ENCODE measurements at regions not wholly inside any gene's neighbourhood (a gene's known extent, or its start where the extent isn't known, plus 50 kb on each side); places are given as distances from the start of the nearest gene placed in this dataset.

GRCh38 chr18:1796636-1797035, 774.7 kb downstream of the METTL4 start:
- Histone ChIP-seq H3K4me2 (ENCODE audit: insufficient read depth, low read length) (no peak overlapping the region), H3K36me3 (ENCODE audit: insufficient read depth, low read length) (no peaks in the 10 kb centered on the region), H4K20me1 (ENCODE audit: insufficient read depth, low read length) (no peaks in the 10 kb centered on the region), H3K4me3 (ENCODE audit: low read depth in 1 of 2, low read length in 2 of 2) (no peak overlapping the region), H3K27me3 (ENCODE audit: insufficient read depth, low read length, poor library complexity) (no peaks in the 10 kb centered on the region), H3K79me2 (ENCODE audit: insufficient read depth, low read length) (no peaks in the 10 kb centered on the region), H2AFZ (ENCODE audit: low read depth, low read length) (no peak overlapping the region), H3K4me1 (ENCODE audit: insufficient read depth, low read length) (no peaks in the 10 kb centered on the region), H3K9me3 (ENCODE audit: insufficient read depth, low read length, severe bottlenecking) (no peaks in the 10 kb centered on the region), H3K9ac (ENCODE audit: low read depth, low read length) (no peak overlapping the region), H3K27ac (ENCODE audit: low read length) (no peak overlapping the region)
- ATAC-seq (ENCODE audit: insufficient read depth, low read depth) (no peak), DNase-seq (no peak)
- TF ChIP-seq CTCF (IDR thresholded peaks at IDR 0.05; ENCODE audit: borderline replicate concordance, extremely low read depth, low read length, poor library complexity, severe bottlenecking) (no peak), EZH2 (IDR thresholded peaks at IDR 0.05; ENCODE audit: borderline replicate concordance, low read depth, low read length, severe bottlenecking) (no peak)

GRCh38 chr18:1797235-1797634, 774.1 kb downstream of the METTL4 start:
- TF ChIP-seq EZH2 (IDR thresholded peaks at IDR 0.05; ENCODE audit: borderline replicate concordance, low read depth, low read length, severe bottlenecking) (no peak), CTCF (IDR thresholded peaks at IDR 0.05; ENCODE audit: borderline replicate concordance, extremely low read depth, low read length, poor library complexity, severe bottlenecking) (no peak)
- H3K4me2 ChIP-seq (ENCODE audit: insufficient read depth, low read length): no peak overlapping the region
- no peaks in the 10 kb centered on the region for H3K27me3 ChIP-seq (ENCODE audit: insufficient read depth, low read length, poor library complexity)
- H4K20me1 ChIP-seq (ENCODE audit: insufficient read depth, low read length): no peaks in the 10 kb centered on the region
- H2AFZ ChIP-seq (ENCODE audit: low read depth, low read length): no peak overlapping the region
- no peak for DNase-seq
- no peaks in the 10 kb centered on the region for H3K4me1 ChIP-seq (ENCODE audit: insufficient read depth, low read length)
- no peak for ATAC-seq (ENCODE audit: insufficient read depth, low read depth)
- H3K9ac ChIP-seq (ENCODE audit: low read depth, low read length): no peak overlapping the region
- no peaks in the 10 kb centered on the region for H3K36me3 ChIP-seq (ENCODE audit: insufficient read depth, low read length)
- H3K27ac ChIP-seq (ENCODE audit: low read length): no peak overlapping the region
- no peak overlapping the region for H3K4me3 ChIP-seq (ENCODE audit: low read depth in 1 of 2, low read length in 2 of 2)
- H3K9me3 ChIP-seq (ENCODE audit: insufficient read depth, low read length, severe bottlenecking): no peaks in the 10 kb centered on the region
- no peaks in the 10 kb centered on the region for H3K79me2 ChIP-seq (ENCODE audit: insufficient read depth, low read length)

- Histone ChIP-seq H3K27me3 (ENCODE audit: insufficient read depth, low read length, poor library complexity) (no peaks in the 10 kb centered on the region), H3K36me3 (ENCODE audit: insufficient read depth, low read length) (no peaks in the 10 kb centered on the region), H3K4me1 (ENCODE audit: insufficient read depth, low read length) (no peaks in the 10 kb centered on the region), H2AFZ (ENCODE audit: low read depth, low read length) (no peak overlapping the region), H3K9ac (ENCODE audit: low read depth, low read length) (no peak overlapping the region), H3K4me2 (ENCODE audit: insufficient read depth, low read length) (no peak overlapping the region), H3K9me3 (ENCODE audit: insufficient read depth, low read length, severe bottlenecking) (no peaks in the 10 kb centered on the region), H4K20me1 (ENCODE audit: insufficient read depth, low read length) (no peaks in the 10 kb centered on the region), H3K27ac (ENCODE audit: low read length) (no peak overlapping the region), H3K79me2 (ENCODE audit: insufficient read depth, low read length) (no peaks in the 10 kb centered on the region), H3K4me3 (ENCODE audit: low read depth in 1 of 2, low read length in 2 of 2) (no peak overlapping the region)
- ATAC-seq (ENCODE audit: insufficient read depth, low read depth) (no peak), DNase-seq (no peak)
- TF ChIP-seq CTCF (IDR thresholded peaks at IDR 0.05; ENCODE audit: borderline replicate concordance, extremely low read depth, low read length, poor library complexity, severe bottlenecking) (no peak), EZH2 (IDR thresholded peaks at IDR 0.05; ENCODE audit: borderline replicate concordance, low read depth, low read length, severe bottlenecking) (no peak)
Measured at GRCh38 chr18:1805521-1805920, 765.8 kb downstream of the METTL4 start.

Data from DND-41 (cell line).